ENCODE measurements at regions not wholly inside any gene's neighbourhood (a gene's known extent, or its start where the extent isn't known, plus 50 kb on each side); places are given as distances from the start of the nearest gene placed in this dataset.
"Not testable (repeated sequence)": the region's sequence is repeated elsewhere in the genome, so short reads cannot be mapped to it uniquely, and the experiment has no call there.

DNA sequence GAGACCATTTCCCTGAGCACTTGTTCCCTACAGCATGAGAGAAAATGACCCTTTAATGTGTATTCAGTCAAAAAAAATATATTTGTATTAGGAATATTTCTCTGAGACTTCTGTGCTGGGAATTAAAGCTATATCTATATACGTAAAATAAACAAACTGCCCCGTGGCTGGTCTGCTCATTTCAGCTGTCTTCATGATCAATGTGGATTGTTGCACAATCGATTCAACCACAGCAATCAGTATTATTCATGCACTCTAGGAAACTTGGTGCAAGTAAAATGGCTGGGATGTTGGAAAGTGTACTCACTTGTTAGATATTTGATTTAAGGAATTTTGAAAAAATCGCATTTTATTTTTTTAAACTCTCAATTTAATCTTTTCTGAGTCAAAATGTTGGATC, 307.9 kb upstream of the ZFP42 start:
- DNase-seq = no peak

DNA sequence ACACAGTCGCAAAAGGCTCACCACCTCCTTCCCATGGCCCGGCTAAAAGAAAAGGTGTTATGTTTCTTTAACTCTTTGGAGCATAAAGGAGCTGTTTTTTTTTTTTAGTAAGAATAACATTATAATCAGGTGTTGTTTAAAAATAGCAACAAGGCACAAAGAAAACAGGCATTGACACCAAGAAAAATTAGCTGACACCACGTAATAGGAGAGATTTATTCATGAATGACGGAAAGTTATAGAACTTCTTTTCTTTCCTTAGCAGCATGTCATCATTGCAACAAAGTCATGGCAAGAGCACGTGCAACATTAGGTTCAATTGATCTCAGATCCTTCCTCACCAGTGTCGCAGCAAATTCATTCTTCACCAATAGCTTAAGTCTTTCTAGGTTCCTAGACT, 302.9 kb upstream of the ZFP42 start:
- DNase-seq = no peak

DNA sequence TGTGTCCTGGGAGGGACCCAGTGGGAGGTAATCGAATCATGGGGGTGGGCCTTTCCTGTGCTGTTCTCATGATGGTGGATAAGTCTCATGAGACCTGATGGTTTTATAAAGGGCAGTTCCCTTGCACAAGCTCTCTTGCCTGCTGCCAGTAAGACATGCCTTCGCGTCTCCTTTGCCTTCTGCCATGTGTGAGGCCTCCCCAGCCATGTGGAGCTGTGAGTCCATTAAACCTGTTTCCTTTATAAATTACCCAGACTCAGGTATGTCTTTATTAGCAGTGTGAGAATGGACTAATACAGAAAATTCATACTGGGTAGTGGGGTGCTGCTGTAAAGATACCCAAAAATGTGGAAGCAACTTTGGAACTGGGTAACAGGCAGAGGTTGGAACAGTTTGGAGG, 300.0 kb upstream of the ZFP42 start:
- not testable (repeated sequence) for DNase-seq

DNA sequence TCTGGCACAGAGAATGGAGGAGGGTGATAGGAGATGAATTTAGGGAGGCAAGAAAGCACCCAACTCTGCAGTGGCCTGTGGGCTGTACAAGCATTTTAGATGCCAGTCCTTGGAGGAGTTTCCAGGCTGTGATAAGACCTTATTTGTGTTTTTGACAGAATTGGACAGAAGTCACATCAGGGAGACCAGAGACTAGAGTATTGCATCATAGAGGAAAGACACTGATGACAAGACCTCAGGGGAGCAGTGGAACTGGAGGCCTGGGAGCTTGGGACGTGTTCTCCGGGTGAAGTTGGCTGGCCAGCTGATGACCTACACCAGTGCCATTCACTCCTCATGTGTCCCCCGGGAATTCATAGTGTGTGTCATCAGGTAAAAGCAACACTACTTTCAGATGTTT, 284.0 kb upstream of the ZFP42 start:
- DNase-seq = no peak

DNA sequence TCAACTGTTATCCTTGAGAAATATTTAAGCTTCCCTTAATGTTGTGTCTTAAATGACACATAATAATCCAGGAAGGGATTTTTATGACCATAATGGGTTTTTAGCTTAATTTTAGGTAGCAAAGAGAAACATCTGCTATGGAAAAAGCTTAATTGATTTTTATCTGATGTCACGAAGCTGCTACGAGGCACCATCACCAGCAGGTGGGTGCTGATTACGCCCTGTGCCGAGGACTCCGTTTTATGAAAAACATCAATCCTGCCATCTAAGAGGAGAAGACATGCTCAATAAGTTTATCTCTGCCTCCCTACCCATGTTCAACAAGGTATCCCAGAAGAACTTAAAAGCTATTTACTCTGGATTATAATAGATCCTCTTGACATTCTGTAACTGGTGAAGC, 280.6 kb upstream of the ZFP42 start:
- DNase-seq = no peak

DNA sequence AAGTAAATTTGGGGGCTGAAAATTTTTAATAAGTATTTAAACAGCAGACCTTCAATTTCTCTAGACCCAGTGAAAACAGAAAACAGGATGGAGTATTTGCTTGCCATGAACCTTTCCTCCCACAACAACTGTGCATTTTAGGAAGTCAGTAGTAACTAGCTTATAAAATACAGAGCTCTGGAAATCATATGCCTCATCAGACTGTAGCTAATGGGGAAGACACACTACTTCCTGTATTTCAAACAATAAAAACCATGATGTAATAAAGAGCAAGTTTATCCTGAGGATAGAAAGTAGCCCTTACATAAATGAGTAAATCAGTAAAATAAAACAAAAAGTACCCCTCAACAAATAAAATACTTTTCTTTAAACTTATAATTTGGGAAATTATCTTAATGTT, 280.1 kb upstream of the ZFP42 start:
- peak; percentile 0 for DNase-seq

DNA sequence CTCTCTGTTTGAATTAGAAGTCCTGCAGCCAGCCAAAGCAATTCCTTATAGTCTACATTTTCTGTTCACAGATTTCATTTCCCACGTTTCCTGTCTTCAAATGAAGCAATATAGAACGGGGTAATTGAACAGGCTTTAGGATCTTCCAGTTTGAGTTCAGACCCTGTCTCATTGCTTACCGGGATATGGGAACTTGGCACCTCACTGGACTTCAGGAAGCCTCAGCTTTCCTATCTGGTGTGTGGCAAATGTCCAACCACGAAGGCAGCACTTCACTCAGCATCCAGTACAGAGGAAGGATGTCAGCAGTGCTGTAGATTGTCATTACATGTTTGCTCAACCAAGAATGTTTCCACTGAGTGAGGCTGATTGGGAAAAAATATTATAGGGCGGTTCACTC, 271.1 kb upstream of the ZFP42 start:
- DNase-seq = peak; percentile 2

DNA sequence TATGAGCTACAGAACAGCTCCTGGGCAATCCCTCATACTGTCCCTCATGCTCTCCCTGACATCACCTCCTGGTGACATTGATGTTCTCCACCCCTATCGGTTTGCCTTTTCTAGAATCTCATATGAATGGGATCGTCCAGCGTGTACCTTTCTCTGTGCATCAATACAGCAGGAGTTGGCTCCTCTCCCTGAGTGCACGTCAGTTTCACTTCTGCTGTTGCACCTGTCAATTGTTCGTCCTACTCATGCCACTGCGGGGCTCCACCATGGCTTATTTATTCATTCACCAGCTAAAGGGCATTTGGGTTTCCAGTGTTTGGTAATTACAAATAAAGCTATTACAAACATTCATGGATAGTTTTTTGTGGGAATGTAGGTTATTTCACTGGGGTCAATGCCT, 269.1 kb upstream of the ZFP42 start:
- DNase-seq = no peak

DNA sequence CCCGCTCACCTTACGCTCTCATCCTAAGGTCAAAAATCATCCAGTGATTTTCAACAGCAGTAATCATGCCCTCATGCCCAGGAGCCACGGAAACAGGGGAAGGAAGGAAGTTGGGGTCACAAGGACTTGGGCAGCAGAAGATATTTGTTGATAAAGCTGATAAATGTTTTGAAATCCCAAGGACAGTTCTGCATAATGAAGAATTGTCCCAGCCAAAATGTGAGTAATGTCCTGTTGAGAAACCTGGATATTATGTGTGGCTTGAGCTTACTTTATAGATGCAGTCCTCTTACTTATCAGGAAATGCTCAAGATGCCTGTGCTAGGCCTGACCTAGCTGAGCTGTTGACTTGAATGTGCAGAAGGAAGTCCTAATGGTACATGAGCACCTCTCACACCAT, 263.0 kb upstream of the ZFP42 start:
- DNase-seq = no peak

DNA sequence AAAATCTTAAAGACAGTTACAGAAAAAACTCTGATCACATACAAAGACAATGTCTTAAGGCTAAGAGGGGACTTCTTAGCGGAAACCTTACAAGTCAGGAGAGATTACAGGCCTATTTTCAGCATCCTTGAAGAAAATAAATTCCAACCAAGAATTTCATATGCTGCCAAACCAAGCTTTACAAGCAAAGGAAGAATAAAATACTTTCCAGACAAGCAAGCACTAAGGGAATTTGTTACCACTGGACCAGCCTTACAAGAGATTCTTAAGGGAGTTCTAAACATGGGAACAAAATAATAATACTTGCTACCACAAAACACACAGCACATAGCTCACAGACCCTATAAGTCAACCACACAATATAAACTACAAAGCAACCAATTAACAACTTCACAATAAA, 255.8 kb upstream of the ZFP42 start:
- DNase-seq = no peak

DNA sequence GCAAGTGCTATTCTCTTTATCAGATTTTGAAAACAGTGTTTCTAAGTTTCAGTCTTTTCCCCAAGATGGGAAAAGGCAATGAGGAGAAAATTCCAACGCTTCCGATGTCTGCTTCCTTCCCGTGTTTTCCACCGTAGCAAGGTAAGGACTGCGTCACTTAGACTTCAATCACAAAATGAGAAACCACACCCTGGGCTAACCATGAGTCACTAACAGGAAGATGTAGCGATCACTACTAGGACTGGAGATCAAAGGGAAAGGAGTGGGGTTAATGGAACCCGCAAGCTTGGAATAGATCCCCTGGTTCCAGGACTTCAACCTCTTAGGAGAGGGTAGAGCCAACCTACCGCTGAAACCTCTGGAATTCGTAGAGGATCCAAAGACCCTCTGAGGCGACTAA, 250.7 kb upstream of the ZFP42 start:
- DNase-seq = no peak

DNA sequence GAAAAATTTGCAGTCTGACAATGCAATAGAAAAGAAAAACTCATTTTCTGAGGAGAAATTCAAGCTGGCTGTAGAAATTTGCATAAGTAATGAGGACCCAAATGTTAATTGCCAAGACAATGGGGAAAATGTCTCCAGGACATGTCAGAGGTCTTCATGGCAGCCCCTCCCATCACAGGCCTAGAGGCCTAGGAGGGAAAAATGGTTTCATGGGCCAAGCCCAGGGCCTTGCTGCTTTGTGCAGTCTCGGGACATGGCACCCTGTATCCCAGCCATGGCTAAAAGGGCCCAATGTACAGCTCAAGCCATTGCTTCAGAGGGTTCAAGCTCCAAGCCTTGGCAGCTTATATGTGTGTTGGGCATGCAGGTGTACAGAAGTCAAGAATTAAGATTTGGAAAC, 244.9 kb upstream of the ZFP42 start:
- DNase-seq = not testable (repeated sequence)

DNA sequence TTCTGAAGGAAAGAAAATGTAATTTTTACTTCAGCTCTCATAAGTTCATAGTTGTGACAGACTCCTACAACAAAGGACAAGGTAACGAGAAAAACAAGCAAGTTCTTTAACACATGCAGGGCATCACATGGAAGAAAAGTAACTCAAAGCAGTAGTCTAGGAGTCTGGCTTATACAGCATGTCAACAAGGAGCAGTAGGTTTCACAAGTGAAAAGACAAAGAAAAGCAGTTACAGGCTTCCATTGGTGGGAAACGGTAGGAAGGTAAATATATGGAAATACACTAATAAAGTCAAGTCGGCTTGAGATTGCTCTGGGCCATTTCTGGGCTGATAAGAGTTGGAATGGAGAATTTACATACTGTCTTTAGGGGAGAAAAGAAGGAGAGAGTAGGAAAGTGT, 228.4 kb upstream of the ZFP42 start:
- no peak for DNase-seq

DNA sequence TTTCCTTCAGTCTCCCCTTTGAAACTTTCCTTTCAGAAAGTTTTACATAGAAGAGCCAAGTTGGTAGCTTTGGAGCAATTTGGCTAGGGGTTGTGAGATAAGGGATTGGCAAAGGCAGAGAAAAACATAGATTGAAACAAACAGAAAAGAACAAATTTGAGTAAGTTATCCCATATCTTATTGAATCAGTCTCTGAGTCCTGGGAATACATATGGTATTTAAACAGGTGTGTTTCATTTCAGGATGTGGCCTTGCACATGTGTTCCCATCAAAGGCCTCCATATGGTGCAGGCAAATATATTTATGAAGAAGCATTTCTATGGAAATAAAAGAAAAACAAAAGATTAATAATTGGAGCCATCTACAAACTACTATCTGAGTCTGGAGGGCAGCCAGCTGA, 227.9 kb upstream of the ZFP42 start:
- no peak for DNase-seq

DNA sequence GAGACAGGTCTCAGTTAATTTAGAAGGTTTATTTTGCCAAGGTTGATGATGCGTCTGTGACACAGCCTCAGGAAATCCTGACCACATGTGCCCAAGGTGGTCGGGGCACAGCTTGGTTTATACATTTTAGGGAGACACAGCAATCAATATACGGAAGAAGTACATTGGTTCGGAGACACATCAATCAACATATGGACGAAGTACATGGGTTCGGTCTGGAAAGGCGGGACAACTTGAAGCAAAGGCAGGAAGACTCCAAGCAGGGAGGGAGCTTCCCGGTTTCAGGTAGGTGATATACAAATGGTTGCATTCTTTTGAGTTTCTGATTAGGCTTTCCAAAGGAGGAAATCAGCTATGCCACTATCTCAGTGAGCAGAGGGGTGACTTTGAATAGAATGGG, 225.2 kb upstream of the ZFP42 start:
- DNase-seq = no peak

DNA sequence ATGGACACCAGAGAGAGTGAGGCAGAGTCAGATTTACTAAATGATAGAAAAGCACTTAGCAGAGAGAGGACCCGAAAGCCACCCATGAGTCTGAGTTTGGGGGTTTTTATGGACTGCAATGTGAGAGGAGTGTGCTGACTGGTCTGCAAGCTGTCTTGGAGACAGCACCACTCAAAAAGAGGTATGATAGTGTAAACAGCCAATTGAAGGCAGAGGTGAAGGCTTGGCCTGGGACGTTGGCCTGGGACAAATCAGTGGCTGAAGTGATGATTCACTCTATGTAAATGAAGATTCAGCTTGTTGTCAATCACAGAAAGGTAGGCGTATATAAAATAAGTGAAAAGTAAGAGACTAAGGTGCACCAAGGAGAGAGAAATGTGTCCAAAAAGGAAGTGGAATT, 217.6 kb upstream of the ZFP42 start:
- DNase-seq = no peak

DNA sequence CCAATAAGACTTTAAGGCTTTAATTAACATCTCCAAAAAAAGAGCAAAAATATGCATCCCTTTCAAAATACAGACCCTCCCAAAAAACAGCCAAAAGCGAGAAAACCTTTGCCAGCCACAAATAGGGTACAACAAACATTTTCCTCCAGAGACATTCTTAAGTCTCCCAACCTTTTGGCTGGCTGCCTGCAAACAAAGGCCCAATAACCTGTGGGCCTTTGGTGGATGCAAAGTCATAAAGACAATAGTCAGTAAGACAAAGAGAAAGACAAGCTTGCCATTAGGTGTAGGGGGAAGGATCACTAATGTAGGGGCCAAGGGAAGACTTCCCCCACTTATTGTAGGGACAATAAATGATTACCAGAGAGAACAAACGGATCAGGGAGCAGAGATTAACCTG, 215.5 kb upstream of the ZFP42 start:
- DNase-seq = no peak

DNA sequence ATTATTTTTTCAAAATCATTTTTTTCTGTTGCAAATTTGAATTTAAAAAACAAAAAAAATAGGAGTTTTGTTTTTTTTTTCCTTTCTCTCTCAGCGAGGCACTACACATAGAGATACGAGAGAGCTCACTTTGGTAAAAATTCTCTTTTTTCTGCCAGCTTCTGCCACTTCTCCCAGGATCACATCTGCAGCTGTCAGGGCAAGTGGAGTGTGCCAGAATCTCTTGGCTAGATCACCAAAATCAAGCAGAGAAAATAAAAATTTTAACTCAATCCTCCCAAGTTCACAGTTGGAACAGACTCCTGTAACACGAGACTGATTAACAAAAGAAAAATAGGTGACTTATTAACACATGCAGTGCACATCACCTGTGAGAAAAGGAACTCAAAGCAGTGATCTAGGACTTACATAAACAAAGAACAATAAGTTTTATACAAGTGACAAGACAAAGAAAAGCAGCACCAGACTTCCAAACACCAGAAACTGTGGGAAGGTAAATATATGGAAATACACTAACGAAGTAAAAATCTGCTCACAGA, 213.2 kb upstream of the ZFP42 start:
- DNase-seq = no peak

DNA sequence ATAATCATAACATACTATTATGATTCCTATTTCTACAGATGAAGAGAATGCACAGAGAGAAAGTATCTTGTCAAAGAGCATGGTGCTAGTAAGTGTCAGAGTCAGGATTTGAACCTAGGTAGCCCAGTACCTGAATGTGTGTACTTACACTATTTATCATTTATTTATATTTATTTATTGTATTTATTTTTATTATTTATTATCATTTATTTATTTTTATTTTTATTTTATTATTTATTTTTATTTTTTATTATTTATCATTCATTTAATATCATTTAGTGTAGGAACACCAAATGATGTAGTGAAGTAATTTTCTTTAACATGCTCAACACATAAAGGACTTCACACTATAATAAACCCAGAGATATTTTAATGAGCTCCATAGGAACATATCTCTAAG, 209.4 kb upstream of the ZFP42 start:
- no peak for DNase-seq

DNA sequence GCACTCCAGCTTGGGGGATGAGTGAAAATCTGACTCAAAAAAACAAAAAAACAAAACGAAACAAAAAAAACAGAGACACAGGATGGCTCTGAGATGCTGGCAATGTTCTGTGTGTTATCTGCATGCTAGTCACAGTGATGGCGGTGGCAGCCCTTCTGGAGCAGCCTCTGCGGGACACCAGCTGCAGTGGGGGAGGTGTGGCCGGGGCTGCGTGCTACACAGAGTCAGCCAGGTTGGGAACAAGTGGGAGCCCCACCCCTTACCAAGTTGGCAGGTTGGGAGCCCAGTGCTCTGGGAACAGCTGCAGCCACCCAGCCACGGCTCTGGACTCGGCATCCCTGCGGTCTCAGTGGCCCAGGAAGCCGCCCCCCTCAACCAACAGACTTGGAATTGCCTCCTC, 206.5 kb upstream of the ZFP42 start:
- no peak for DNase-seq

DNA sequence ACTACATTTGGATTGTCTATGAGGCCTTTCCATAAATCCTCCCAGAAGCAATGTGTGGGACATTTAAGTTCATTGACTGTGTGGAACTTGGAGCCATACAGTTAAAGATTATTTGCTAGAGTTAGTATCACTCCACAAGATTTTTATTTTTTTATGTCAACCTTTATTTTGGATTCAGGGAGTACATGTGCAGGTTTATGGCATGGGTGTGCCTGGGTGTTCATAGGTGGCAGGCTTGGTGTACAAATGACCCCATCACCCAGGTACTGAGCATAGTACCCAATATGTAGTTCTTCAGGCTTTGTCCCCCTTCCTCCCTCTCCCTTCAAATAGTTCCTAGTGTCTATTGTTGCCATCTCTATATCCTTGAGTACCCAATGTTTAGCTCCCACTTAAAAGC, 199.8 kb upstream of the ZFP42 start:
- DNase-seq = no peak

DNA sequence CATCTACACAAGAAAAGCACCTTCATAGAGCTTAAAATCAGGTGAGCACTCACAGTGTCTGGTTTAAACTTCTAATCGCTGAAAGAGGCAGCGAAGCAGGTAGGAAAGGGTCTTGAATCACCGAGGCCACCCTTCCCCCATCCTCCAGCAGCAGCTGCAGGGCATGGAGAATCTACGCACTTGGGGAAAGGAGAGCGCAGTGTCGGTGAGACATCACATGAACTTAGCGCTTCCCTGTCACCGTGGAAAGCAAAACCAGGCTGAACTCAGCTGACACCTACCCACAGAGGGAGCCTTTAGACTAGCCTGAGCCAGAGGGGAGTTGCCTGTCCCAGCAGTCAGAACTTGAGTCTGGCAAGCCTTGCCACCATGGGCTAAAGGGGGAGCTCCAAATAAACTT, 197.2 kb upstream of the ZFP42 start:
- no peak for DNase-seq

DNA sequence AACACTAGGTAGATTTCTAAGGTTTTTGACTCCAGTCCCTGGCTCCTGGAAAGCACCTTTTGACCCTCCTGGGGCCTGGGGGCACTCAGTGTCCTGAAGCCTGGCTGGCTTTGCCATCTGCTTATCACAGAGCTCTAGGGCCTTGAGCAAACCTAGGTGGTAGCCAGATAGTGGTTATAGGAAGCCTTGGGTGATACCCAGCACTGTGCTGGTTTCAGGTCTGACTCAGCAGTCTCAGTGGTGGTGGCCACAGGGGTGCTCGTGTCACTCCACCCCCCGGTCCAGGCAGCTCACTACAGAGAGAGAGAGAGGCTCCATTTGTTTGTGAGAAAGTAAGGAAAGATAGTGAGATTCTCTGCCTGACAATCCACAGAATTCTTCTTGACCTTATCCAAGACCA, 195.8 kb upstream of the ZFP42 start:
- no peak for DNase-seq

DNA sequence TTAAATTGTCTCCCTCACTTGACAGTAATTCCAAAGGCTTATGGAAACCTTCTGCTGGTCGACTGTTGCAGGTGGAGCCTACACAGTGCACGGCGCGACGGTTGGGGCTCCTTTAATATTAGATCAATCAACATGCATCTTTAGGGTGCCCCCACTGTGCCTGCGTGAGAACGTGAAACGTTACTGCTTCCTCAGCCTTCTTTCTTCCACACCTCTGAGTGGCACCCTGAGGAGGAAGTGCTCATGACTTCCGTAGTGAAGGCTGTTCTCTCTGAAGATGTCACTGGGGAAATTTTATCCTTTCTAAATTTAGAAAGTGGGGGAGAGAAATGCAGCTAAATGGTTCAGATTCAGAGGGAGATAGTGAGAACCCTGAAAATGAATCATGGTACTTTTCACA, 184.0 kb upstream of the ZFP42 start:
- no peak for DNase-seq

DNA sequence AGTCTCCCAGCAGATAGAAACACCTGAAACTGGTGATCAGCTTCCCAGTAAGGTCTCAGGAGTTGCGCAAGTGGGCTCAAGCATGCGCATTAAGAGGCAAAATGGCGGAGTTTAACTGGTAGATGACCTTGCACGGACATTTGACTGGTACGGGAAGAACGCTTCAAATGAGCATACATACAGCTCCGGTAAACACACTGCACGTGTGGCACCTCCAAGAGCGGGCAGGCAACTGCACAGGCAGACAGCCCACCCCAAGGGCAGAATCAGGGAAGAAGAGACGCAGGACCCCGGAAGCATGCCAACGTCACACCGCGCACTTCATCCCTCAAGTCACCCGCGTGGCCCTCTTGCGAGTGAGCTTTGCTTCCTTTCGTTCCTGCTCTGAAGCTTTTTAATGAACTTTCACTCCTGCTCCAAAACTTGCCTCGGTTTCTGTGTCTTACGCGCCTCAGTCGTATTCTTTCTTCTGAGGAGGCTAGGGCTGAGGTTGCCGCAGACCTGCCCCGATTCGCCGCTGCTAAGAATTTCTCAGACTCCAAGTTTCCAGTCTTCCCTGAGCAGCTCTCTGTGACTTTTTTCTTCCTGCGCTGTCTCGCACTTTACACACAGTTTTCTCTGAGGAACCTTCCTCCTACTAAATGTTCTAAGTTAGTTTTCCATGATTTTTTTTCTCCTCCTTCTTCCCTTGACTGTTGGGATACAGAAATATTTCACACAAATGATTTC, 180.7 kb upstream of the ZFP42 start:
- DNase-seq = no peak
